ENCODE measurements at regions not wholly inside any gene's neighbourhood (a gene's known extent, or its start where the extent isn't known, plus 50 kb on each side); places are given as distances from the start of the nearest gene placed in this dataset.
A peak's percentile ranks its signal among the peaks of the same experiment; 100 is the strongest.

- no peak for DNase-seq
Observed at GRCh38 chr2:236501531-236501930, 68.1 kb upstream of the ACKR3 start.

- DNase-seq = no peak
Observed at GRCh38 chr2:236503100-236503499, 66.5 kb upstream of the ACKR3 start.

DNA sequence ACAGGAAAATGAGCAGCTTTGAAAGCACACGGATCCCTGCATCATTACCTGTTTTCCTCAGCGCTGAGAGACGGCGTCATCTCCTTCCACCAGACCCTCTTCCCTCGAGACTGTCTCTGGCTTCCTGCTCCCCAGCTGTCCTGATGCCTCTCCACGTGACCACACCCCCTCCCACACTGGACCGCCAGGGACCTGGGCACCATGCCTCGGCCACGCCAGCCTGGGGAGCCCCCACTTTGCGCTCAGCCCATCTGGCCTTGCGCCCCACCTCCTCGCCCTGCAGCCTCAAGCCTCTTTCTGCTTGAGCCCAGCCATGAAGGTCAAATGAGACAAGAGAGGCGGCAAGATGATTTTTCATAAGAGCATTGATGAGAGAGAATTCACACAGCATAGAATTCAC is 66.0 kb upstream of the ACKR3 start:
- no peak for DNase-seq

DNA sequence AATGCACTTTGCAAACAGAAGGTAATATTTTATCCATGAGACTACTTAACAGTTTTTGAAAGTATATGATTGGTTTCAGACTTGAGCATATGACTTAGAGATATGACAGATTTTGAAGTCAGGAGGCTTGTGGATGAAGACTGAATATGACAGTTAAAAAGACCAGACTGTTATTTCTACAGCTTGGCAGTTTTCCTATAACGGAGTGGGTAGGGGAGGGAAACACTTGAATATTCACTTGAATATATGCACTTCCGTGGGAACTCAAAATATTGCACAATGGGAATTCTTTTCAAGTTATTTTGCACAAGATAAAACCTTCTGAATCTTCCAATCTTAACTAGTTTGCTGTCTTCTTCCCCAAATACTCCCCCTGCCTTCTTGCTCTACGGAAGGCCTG is 64.6 kb upstream of the ACKR3 start:
- DNase-seq = no peak

- no peak for DNase-seq
Observed at GRCh38 chr2:236505648-236506047, 64.0 kb upstream of the ACKR3 start.

DNA sequence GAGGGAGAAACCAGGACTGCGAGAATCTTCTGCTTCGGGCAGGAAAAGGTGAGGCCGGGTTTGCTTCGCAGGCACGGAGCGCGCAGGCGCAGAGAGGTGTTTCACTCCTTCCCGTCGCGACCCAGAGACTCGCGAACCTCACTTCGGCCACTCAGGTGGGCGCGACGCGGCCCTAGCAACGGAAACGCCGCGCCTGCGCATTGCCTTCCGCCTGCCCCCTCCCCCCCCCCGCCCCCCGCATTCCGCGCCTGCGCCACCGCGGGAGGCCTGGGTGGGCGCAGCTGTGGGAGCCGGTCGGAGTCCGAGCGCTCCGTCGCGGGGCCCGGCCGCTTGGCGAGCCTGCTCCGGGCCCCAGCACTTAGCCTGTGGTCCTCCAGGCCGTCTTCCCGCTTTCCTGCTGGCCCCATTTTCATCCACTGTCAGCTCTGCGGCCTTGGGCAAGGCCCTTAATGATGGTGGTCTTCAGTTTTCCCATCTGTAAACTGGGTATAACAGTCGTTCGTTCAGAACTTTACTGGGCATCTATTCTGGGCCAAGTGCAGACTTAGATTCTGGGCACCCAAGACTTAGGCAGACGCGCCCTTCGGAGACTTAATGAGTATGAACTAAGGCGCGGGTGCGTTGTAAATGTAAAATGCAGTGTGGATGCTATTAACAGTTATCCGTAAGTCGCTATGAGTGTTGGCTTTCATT is 62.1 kb upstream of the ACKR3 start:
- DNase-seq = peak; percentile 33

DNA sequence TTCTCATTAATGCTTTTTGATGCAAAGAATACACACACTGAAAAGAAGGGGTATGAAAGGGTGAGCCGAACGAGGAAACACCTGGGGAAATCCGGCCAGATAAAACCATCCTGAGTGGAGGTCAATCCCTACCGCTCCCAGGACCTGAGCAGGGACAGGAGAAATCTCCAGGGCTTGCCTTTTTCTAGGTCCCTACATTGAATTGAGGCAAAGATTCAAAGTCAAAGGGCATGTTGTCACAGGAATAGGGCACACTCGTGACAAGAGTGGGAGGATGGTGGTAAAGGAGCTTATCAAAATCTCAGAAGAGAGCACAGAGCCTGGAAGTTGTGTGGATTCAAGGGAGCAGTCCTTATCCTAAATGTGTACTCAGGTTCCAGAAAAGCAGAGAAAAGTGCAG is 61.2 kb upstream of the ACKR3 start:
- no peak for DNase-seq

- DNase-seq = no peak
Observed at GRCh38 chr2:236510034-236510433, 59.6 kb upstream of the ACKR3 start.

- no peak for DNase-seq
Observed at GRCh38 chr2:236511266-236511665, 58.4 kb upstream of the ACKR3 start.

DNA sequence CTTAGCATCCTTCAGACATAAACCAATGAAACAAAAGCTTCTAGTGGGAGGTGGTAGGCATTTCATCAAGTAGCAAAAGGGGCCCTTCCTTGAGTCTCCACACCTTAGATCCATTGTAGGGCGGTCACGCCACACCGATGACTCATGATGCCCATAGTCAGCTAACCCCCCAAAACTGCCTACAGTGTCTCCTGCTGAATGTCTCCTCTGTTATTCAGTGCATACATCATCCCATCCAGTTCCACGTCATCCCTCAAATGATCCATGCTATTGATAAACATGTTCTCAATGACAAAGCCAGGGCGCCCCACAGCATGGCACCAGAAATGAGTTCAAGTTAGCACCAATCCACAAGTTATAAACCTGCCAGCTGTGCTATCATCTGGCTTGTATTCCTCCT is 57.4 kb upstream of the ACKR3 start:
- DNase-seq = no peak

DNA sequence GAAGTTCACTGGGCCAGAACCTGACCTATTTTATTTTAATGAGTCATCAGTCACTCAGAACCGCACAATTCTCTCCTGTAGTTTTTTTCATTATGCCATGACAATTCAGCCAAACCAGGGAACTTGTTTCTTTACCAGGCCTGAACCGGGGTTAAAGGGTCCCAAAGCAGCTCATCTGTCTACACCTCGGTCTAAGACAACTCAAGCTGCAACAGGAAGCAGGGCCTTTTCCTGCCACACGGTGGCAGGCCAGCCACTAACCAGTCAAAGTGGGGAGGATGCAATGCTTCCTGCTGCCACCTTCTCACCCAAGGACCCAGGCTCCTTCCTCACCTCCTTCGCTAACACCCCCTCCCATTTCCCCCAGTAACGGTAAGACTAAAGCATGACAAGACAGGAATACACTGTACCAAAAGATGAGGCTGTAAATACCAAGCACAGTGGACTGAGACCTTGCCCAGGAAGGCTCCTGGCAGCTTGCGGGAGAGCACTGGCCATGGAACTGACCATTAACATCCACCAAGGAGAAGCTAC is 56.7 kb upstream of the ACKR3 start:
- DNase-seq = peak; percentile 58

DNA sequence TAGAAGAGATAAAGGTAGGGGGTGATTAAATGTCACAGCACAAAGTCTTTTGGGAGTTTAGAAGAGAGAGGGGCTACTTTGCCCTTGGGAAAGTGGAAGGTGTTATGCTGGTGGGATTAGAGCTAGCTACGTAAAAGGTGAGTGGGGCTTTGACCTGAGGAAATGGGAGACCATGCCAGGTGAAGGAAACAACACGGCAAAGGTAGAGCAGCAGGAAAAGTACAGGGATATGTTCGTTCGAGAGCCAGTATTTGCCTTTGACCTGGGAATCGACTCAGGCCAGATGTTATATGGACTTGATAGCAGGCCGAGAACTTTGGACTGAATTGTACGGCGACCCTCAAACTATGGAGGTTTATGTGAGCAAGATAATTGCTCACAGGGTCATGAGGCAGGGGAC is 55.7 kb upstream of the ACKR3 start:
- DNase-seq = no peak

GRCh38 chr2:236516708-236517107 is 52.9 kb upstream of the ACKR3 start:
- no peak for DNase-seq

DNA sequence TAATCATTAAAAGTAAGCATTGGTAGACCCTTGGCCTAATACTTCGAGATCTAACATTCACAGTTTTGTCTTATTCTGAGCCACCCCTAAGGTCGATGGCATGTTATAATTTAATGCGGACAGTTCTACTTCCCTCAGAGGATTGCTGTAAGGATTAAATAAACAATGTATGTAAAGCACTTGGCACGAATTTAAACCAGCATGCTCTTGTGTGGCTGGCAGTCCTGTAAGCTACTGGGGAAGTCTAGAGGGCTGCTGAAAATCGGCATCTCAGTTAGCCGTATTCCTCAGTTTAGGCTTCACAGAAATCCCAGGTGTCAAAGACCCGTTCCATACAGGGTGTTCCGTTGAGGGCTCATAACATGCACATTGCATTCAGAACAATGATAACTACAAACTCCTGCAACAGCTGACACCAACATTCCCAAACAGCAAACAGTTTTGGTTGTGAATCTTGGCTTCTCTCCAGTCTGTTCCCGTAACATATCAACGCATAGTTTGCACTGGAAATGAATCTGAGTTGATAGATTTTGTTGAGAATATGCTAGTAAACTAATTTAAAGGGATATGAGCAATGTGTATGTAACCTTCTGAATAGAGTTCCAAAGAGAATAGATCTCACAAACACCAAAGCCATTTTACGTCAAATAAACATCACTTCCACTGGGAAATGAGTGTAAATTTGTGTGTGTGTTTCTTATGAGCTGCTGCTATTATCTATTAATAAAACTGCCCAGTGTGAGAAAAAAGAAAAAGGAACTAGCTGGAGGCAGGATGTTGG is 52.2 kb upstream of the ACKR3 start:
- no peak for DNase-seq

All from effector CD4-positive, alpha-beta T cell (primary cell).